ENCODE measurements at regions not wholly inside any gene's neighbourhood (a gene's known extent, or its start where the extent isn't known, plus 50 kb on each side); places are given as distances from the start of the nearest gene placed in this dataset.

DNA sequence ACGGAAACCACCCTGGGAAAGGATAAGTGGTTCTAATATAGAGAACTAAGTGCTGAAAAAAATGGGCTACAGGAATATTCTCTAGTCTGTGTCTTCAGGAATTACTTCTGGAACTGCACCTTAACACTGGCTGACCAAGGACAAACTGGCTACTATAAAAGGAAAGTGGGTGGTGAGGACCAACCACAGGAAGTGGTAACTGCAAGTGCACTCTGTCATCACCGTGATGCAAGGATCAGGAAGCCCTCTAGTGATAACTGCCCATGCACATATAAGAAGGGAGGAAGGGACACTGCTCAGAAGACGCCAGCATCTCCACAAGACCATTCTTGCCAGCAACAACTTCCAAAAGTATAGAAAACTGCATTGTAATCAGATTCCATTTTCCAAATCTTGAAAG is 424.4 kb upstream of the RGPD4 start:
- Histone ChIP-seq H2BK12ac (ENCODE audit: low read length) (no peak overlapping the region), H4K91ac (ENCODE audit: low read depth, low read length, poor library complexity) (no peak overlapping the region), H2BK120ac (ENCODE audit: low read depth, low read length) (no peak overlapping the region), H3K27ac (replicated peaks; ENCODE audit: low read length) (no peak overlapping the region), H3K18ac (ENCODE audit: low read length) (no peak overlapping the region), H3K4me1 (ENCODE audit: control insufficient read depth in 2 of 2, insufficient read depth in 1 of 2, low read depth in 1 of 2, low read length in 2 of 2) (no peaks in the 10 kb centered on the region), H2AK5ac (ENCODE audit: low read depth, low read length) (no peak overlapping the region), H2BK15ac (ENCODE audit: low read length) (no peak overlapping the region), H3K79me1 (ENCODE audit: low read depth, low read length) (no peaks in the 10 kb centered on the region), H4K8ac (ENCODE audit: low read depth, low read length) (no peak overlapping the region), H3K4ac (ENCODE audit: low read length) (no peak overlapping the region), H3K4me3 (ENCODE audit: low read length in 2 of 2) (no peak overlapping the region), H3K4me2 (ENCODE audit: insufficient read depth, low read length, poor library complexity, severe bottlenecking) (no peak overlapping the region), H3K9me3 (replicated peaks in 1 of 2; ENCODE audit: control insufficient read depth in 2 of 2, insufficient read depth in 1 of 2, low read depth in 1 of 2, low read length in 2 of 2) (no peaks in the 10 kb centered on the region), H3K36me3 (replicated peaks in 1 of 2; ENCODE audit: control insufficient read depth in 2 of 2, insufficient read depth in 2 of 2, low read length in 2 of 2) (no peaks in the 10 kb centered on the region), H3K14ac (ENCODE audit: low read length) (no peak overlapping the region), H2AFZ (ENCODE audit: low read length) (no peak overlapping the region), H3K23ac (ENCODE audit: low read depth, low read length, poor library complexity) (no peak overlapping the region), H2BK5ac (ENCODE audit: low read length) (no peak overlapping the region), H3K27me3 (ENCODE audit: control insufficient read depth in 3 of 3, insufficient read depth in 3 of 3, low read depth in 1 of 3, low read length in 3 of 3) (no peaks in the 10 kb centered on the region), H3K9ac (ENCODE audit: low read depth, low read length, poor library complexity) (no peak overlapping the region)
- WGBS, 2 donors (ENCODE audit: extremely low coverage in 2 of 2, insufficient read length in 2 of 2, insufficient replicate concordance in 1 of 2), result no CpG with 5 or more reads among the region's 3 CpGs
- DNase-seq (ENCODE audit: low spot score), result no peak

DNA sequence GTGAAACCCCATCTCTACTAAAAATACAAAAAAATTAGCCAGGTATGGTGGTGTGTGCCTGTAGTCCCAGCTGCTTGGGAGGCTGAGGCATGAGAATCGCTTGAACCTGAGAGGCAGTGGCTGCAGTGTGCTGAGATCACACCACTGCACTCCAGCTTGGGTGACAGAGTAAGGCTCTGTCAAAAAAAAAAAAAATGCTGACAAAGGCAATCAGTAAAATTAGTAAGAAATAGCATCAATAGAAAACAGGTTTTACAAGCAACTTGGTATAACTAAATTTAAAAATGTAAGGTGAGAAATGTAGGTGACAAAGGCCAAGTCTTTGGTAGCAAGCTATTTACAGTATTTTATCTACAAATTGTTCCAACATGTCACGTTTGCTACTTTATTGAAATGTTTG is 421.4 kb upstream of the RGPD4 start:
- no peaks in the 10 kb centered on the region for H3K4me1 ChIP-seq (ENCODE audit: control insufficient read depth in 2 of 2, insufficient read depth in 1 of 2, low read depth in 1 of 2, low read length in 2 of 2)
- H3K27ac ChIP-seq (replicated peaks; ENCODE audit: low read length), result no peak overlapping the region
- no peaks in the 10 kb centered on the region for H3K36me3 ChIP-seq (replicated peaks in 1 of 2; ENCODE audit: control insufficient read depth in 2 of 2, insufficient read depth in 2 of 2, low read length in 2 of 2)
- H2BK12ac ChIP-seq (ENCODE audit: low read length), result no peak overlapping the region
- no peak overlapping the region for H3K18ac ChIP-seq (ENCODE audit: low read length)
- DNase-seq (ENCODE audit: low spot score), result no peak
- H3K79me1 ChIP-seq (ENCODE audit: low read depth, low read length), result no peaks in the 10 kb centered on the region
- H4K91ac ChIP-seq (ENCODE audit: low read depth, low read length, poor library complexity), result no peak overlapping the region
- H4K8ac ChIP-seq (ENCODE audit: low read depth, low read length), result no peak overlapping the region
- H3K4me3 ChIP-seq (ENCODE audit: low read length in 2 of 2), result no peak overlapping the region
- H3K27me3 ChIP-seq (ENCODE audit: control insufficient read depth in 3 of 3, insufficient read depth in 3 of 3, low read depth in 1 of 3, low read length in 3 of 3), result no peaks in the 10 kb centered on the region
- H3K9ac ChIP-seq (ENCODE audit: low read depth, low read length, poor library complexity), result no peak overlapping the region
- no CpG with 5 or more reads among the region's 2 CpGs for WGBS, 2 donors (ENCODE audit: extremely low coverage in 2 of 2, insufficient read length in 2 of 2, insufficient replicate concordance in 1 of 2)
- H3K4ac ChIP-seq (ENCODE audit: low read length), result no peak overlapping the region
- H2AK5ac ChIP-seq (ENCODE audit: low read depth, low read length), result no peak overlapping the region
- no peak overlapping the region for H3K23ac ChIP-seq (ENCODE audit: low read depth, low read length, poor library complexity)
- H3K14ac ChIP-seq (ENCODE audit: low read length), result no peak overlapping the region
- no peak overlapping the region for H2BK15ac ChIP-seq (ENCODE audit: low read length)
- H2AFZ ChIP-seq (ENCODE audit: low read length), result no peak overlapping the region
- no peak overlapping the region for H3K4me2 ChIP-seq (ENCODE audit: insufficient read depth, low read length, poor library complexity, severe bottlenecking)
- H3K9me3 ChIP-seq (replicated peaks in 1 of 2; ENCODE audit: control insufficient read depth in 2 of 2, insufficient read depth in 1 of 2, low read depth in 1 of 2, low read length in 2 of 2), result no peaks in the 10 kb centered on the region
- no peak overlapping the region for H2BK120ac ChIP-seq (ENCODE audit: low read depth, low read length)
- H2BK5ac ChIP-seq (ENCODE audit: low read length), result no peak overlapping the region

GRCh38 chr2:107407017-107407416 is 419.7 kb upstream of the RGPD4 start:
- Histone ChIP-seq H3K23ac (ENCODE audit: low read depth, low read length, poor library complexity) (no peak overlapping the region), H3K9me3 (replicated peaks in 1 of 2; ENCODE audit: control insufficient read depth in 2 of 2, insufficient read depth in 1 of 2, low read depth in 1 of 2, low read length in 2 of 2) (no peaks in the 10 kb centered on the region), H2BK5ac (ENCODE audit: low read length) (no peak overlapping the region), H4K8ac (ENCODE audit: low read depth, low read length) (no peak overlapping the region), H3K4me2 (ENCODE audit: insufficient read depth, low read length, poor library complexity, severe bottlenecking) (no peak overlapping the region), H2AFZ (ENCODE audit: low read length) (no peak overlapping the region), H3K18ac (ENCODE audit: low read length) (no peak overlapping the region), H3K79me1 (ENCODE audit: low read depth, low read length) (no peaks in the 10 kb centered on the region), H3K14ac (ENCODE audit: low read length) (no peak overlapping the region), H2AK5ac (ENCODE audit: low read depth, low read length) (no peak overlapping the region), H3K9ac (ENCODE audit: low read depth, low read length, poor library complexity) (no peak overlapping the region), H3K36me3 (replicated peaks in 1 of 2; ENCODE audit: control insufficient read depth in 2 of 2, insufficient read depth in 2 of 2, low read length in 2 of 2) (no peaks in the 10 kb centered on the region), H3K27ac (replicated peaks; ENCODE audit: low read length) (no peak overlapping the region), H3K4me1 (ENCODE audit: control insufficient read depth in 2 of 2, insufficient read depth in 1 of 2, low read depth in 1 of 2, low read length in 2 of 2) (no peaks in the 10 kb centered on the region), H4K91ac (ENCODE audit: low read depth, low read length, poor library complexity) (no peak overlapping the region), H2BK12ac (ENCODE audit: low read length) (no peak overlapping the region), H3K4me3 (ENCODE audit: low read length in 2 of 2) (no peak overlapping the region), H2BK120ac (ENCODE audit: low read depth, low read length) (no peak overlapping the region), H3K27me3 (ENCODE audit: control insufficient read depth in 3 of 3, insufficient read depth in 3 of 3, low read depth in 1 of 3, low read length in 3 of 3) (no peaks in the 10 kb centered on the region), H2BK15ac (ENCODE audit: low read length) (no peak overlapping the region), H3K4ac (ENCODE audit: low read length) (no peak overlapping the region)
- WGBS, 2 donors (ENCODE audit: extremely low coverage in 2 of 2, insufficient read length in 2 of 2, insufficient replicate concordance in 1 of 2), result no CpG with 5 or more reads among the region's 3 CpGs
- DNase-seq (ENCODE audit: low spot score), result no peak

- Histone ChIP-seq H4K8ac (ENCODE audit: low read depth, low read length) (no peak overlapping the region), H3K4ac (ENCODE audit: low read length) (no peak overlapping the region), H2BK12ac (ENCODE audit: low read length) (no peak overlapping the region), H3K18ac (ENCODE audit: low read length) (no peak overlapping the region), H4K91ac (ENCODE audit: low read depth, low read length, poor library complexity) (no peak overlapping the region), H2AFZ (ENCODE audit: low read length) (no peak overlapping the region), H3K9me3 (replicated peaks in 1 of 2; ENCODE audit: control insufficient read depth in 2 of 2, insufficient read depth in 1 of 2, low read depth in 1 of 2, low read length in 2 of 2) (no peaks in the 10 kb centered on the region), H3K4me3 (ENCODE audit: low read length in 2 of 2) (no peak overlapping the region), H2AK5ac (ENCODE audit: low read depth, low read length) (no peak overlapping the region), H3K79me1 (ENCODE audit: low read depth, low read length) (no peaks in the 10 kb centered on the region), H3K27ac (replicated peaks; ENCODE audit: low read length) (no peak overlapping the region), H3K4me2 (ENCODE audit: insufficient read depth, low read length, poor library complexity, severe bottlenecking) (no peak overlapping the region), H2BK15ac (ENCODE audit: low read length) (no peak overlapping the region), H3K23ac (ENCODE audit: low read depth, low read length, poor library complexity) (no peak overlapping the region), H2BK120ac (ENCODE audit: low read depth, low read length) (no peak overlapping the region), H3K4me1 (ENCODE audit: control insufficient read depth in 2 of 2, insufficient read depth in 1 of 2, low read depth in 1 of 2, low read length in 2 of 2) (no peaks in the 10 kb centered on the region), H3K27me3 (ENCODE audit: control insufficient read depth in 3 of 3, insufficient read depth in 3 of 3, low read depth in 1 of 3, low read length in 3 of 3) (no peaks in the 10 kb centered on the region), H3K14ac (ENCODE audit: low read length) (no peak overlapping the region), H2BK5ac (ENCODE audit: low read length) (no peak overlapping the region), H3K36me3 (replicated peaks in 1 of 2; ENCODE audit: control insufficient read depth in 2 of 2, insufficient read depth in 2 of 2, low read length in 2 of 2) (no peaks in the 10 kb centered on the region), H3K9ac (ENCODE audit: low read depth, low read length, poor library complexity) (no peak overlapping the region)
- no CpG with 5 or more reads among the region's 2 CpGs for WGBS, 2 donors (ENCODE audit: extremely low coverage in 2 of 2, insufficient read length in 2 of 2, insufficient replicate concordance in 1 of 2)
- DNase-seq (ENCODE audit: low spot score), result no peak
These were observed 418.7 kb upstream of the RGPD4 start for GRCh38 chr2:107407974-107408373.
